K562 (cell line): ENCODE measurements at regions not wholly inside any gene's neighbourhood (a gene's known extent, or its start where the extent isn't known, plus 50 kb on each side); places are given as distances from the start of the nearest gene placed in this dataset.

ENCODE experiments used
- ATAC-seq: fragments of 200-7000 bp; cut with Tn5 transposase; 3 replicates; pipeline ENCODE4 v1.9.1; 2020; ENCODE audit warnings: moderate library complexity
- BruUV-seq: library from RNA; stranded (reverse); fragments of 400-500 nt; replicated peaks from 2 replicates; lab custom pipeline; 2021; lab: Mats Ljungman, UMichigan
- CTCF ChIA-PET: fragments of 300-600 bp; formaldehyde crosslinking; extraction: SDS; loops from one replicate; lab custom pipeline; 2021; ENCODE audit warnings: low intra/inter-chr PET ratio; lab: Yijun Ruan, JAX
- POLR2A ChIA-PET: fragments of 300-600, 350-650 bp; sonication (Branson Sonifier 250); formaldehyde crosslinking; extraction: SDS; loops from one replicate; lab custom pipeline; 2021; ENCODE audit warnings: antibody characterized with exemption, inconsistent platforms; lab: Yijun Ruan, JAX
- DNase-seq, 4 experiments: peaks; one replicate each; pipeline versions ENCODE4 v3.0.0 to v3.0.0-alpha.2; 2011 to 2018; ENCODE audit warnings: low spot score in 3 of 4, mixed read lengths in 3 of 4; ENCODE audit errors: extremely low read depth in 1 of 4
- FAIRE-seq: peaks from 2 replicates; lab custom pipeline; 2011; peaks lifted over from hg19 to GRCh38; lab: Jason Lieb, UNC
- H2AFZ ChIP-seq: 2 replicates; pipeline ENCODE4 v1.6.0; 2011; ENCODE audit warnings: low read depth, low read length, control low read depth, inconsistent platforms
- H3K27ac ChIP-seq: fragments of 200-600 bp; 3 replicates; pipeline ENCODE4 v1.8.0; 2011; ENCODE audit warnings: low read depth, mild to moderate bottlenecking, control low read depth, inconsistent platforms, low read length, moderate library complexity, mixed read lengths; ENCODE audit errors: extremely low read depth
- H3K27me3 ChIP-seq, 2 experiments: fragments of 300-600 bp in 1 of 2; 2 replicates in 1 of 2; 3 replicates in 1 of 2; pipeline versions ENCODE4 v1.6.0 to v1.8.0; 2011; ENCODE audit warnings: inconsistent platforms in 2 of 2, low read length in 2 of 2, mild to moderate bottlenecking in 1 of 2, mixed read lengths in 1 of 2, moderate library complexity in 1 of 2; ENCODE audit not compliant: control insufficient read depth in 2 of 2, insufficient read depth in 2 of 2
- H3K36me3 ChIP-seq: fragments of 300-600 bp; 3 replicates; pipeline ENCODE4 v1.8.0; 2011; ENCODE audit warnings: mild to moderate bottlenecking, low read length, inconsistent platforms; ENCODE audit not compliant: control insufficient read depth, insufficient read depth
- H3K4me1 ChIP-seq, 2 experiments: fragments of 200-600 bp in 1 of 2; replicated peaks in 1 of 2; 2 replicates in 1 of 2; 3 replicates in 1 of 2; pipeline versions ENCODE4 v1.5.1 to v1.8.0; 2011; ENCODE audit warnings: inconsistent platforms in 2 of 2, low read length in 2 of 2, mild to moderate bottlenecking in 1 of 2, mixed read lengths in 1 of 2, moderate library complexity in 1 of 2; ENCODE audit not compliant: control insufficient read depth in 2 of 2, insufficient read depth in 2 of 2
- H3K4me2 ChIP-seq: 2 replicates; pipeline ENCODE4 v1.6.1; 2011; ENCODE audit warnings: low read length, control low read depth, inconsistent platforms, mixed read lengths; ENCODE audit not compliant: insufficient read depth
- H3K4me3 ChIP-seq: fragments of 200-600 bp; sonication (generic), shearing (Covaris generic); 2 replicates; pipeline ENCODE4 v1.5.1; 2016; ENCODE audit warnings: control low read depth, inconsistent platforms
- H3K79me2 ChIP-seq: fragments of 200-600 bp; 3 replicates; pipeline ENCODE4 v1.8.0; 2011; ENCODE audit warnings: low read length, inconsistent platforms; ENCODE audit not compliant: control insufficient read depth, insufficient read depth
- H3K9ac ChIP-seq, 2 experiments: 2 replicates each; pipeline versions ENCODE4 v1.6.0 to v1.6.1; 2011; ENCODE audit warnings: low read depth in 2 of 2, low read length in 2 of 2, control low read depth in 1 of 2, inconsistent platforms in 1 of 2, mild to moderate bottlenecking in 1 of 2, mixed read lengths in 1 of 2; ENCODE audit not compliant: insufficient read depth in 1 of 2
- H3K9me1 ChIP-seq: one replicate; pipeline ENCODE4 v1.6.0; 2011; ENCODE audit warnings: inconsistent platforms, mild to moderate bottlenecking, low read length, moderate library complexity; ENCODE audit not compliant: control insufficient read depth, insufficient read depth
- H3K9me3 ChIP-seq: replicated peaks from 2 replicates; pipeline ENCODE4 v1.5.1; 2011; ENCODE audit warnings: low read depth, low read length, inconsistent platforms; ENCODE audit not compliant: control insufficient read depth, insufficient read depth
- H4K20me1 ChIP-seq: replicated peaks from 2 replicates; pipeline ENCODE4 v1.6.1; 2011; ENCODE audit warnings: low read length, inconsistent platforms, mixed read lengths; ENCODE audit not compliant: control insufficient read depth, insufficient read depth
- CSDE1 ChIP-seq, 2 experiments: fragments of 450-650 bp; IDR thresholded peaks; 2 replicates each; pipeline ENCODE4 v1.6.1; 2016; ENCODE audit warnings: mild to moderate bottlenecking in 1 of 2
- ESRRA ChIP-seq: fragments of 450-650 bp; IDR thresholded peaks from 2 replicates; pipeline ENCODE4 v1.6.1; 2014; ENCODE audit warnings: low read depth, mild to moderate bottlenecking, moderate library complexity, borderline replicate concordance
- GATA2 ChIP-seq: sonication (generic); formaldehyde crosslinking; IDR thresholded peaks from 2 replicates; pipeline ENCODE4 v1.4.0; 2020; ENCODE audit warnings: mild to moderate bottlenecking, missing genetic modification reagents
- HNRNPK ChIP-seq: fragments of 200-400 bp; formaldehyde crosslinking; IDR thresholded peaks from one replicate; pipeline ENCODE4 v1.6.1; 2018; ENCODE audit warnings: mild to moderate bottlenecking, low read depth, low read length; ENCODE audit not compliant: poor library complexity, severe bottlenecking
- KLF10 ChIP-seq: fragments of 250-450 bp; sonication (Bioruptor Pico); IDR thresholded peaks from 2 replicates; pipeline ENCODE4 v1.6.1; 2021; ENCODE audit warnings: matching md5 sums
- MEF2A ChIP-seq: IDR thresholded peaks from 2 replicates; pipeline ENCODE4 v1.6.1; 2011; ENCODE audit warnings: low read depth, mild to moderate bottlenecking, low read length, moderate library complexity; ENCODE audit not compliant: control insufficient read depth
- NBN ChIP-seq: fragments of 450-650 bp; IDR thresholded peaks from 2 replicates; pipeline ENCODE4 v1.6.1; 2016; ENCODE audit warnings: low read depth, mild to moderate bottlenecking
- PCBP2 ChIP-seq: fragments of 200-400 bp; formaldehyde crosslinking; IDR thresholded peaks from 2 replicates; pipeline ENCODE4 v1.6.1; 2018; ENCODE audit warnings: low read length, low read depth, mild to moderate bottlenecking, moderate library complexity; ENCODE audit not compliant: poor library complexity, severe bottlenecking
- PREB ChIP-seq: sonication (generic); formaldehyde crosslinking; IDR thresholded peaks from 2 replicates; pipeline ENCODE4 v1.8.1; 2023; ENCODE audit warnings: mild to moderate bottlenecking, missing genetic modification reagents
- RAD51 ChIP-seq: fragments of 450-650 bp; IDR thresholded peaks from 2 replicates; pipeline ENCODE4 v1.7.1; 2016; ENCODE audit warnings: low read depth, mild to moderate bottlenecking, borderline replicate concordance
- RFX7 ChIP-seq: fragments of 250-450 bp; sonication (Bioruptor Pico); IDR thresholded peaks from 2 replicates; pipeline ENCODE4 v1.5.1; 2021; ENCODE audit warnings: mild to moderate bottlenecking
- SETDB1 ChIP-seq: IDR thresholded peaks from one replicate; pipeline ENCODE4 v1.6.1; 2012; ENCODE audit warnings: low read length, control low read depth, inconsistent platforms
- TGIF2 ChIP-seq: sonication (generic); formaldehyde crosslinking; IDR thresholded peaks from 2 replicates; pipeline ENCODE4 v1.8.1; 2022; ENCODE audit warnings: mild to moderate bottlenecking, missing genetic modification reagents, moderate library complexity
- ZNF165 ChIP-seq: fragments of 250-450 bp; sonication (Bioruptor Pico); IDR thresholded peaks from 2 replicates; pipeline ENCODE4 v1.4.0; 2020; ENCODE audit warnings: borderline replicate concordance
- ZNF184 ChIP-seq: sonication (generic); formaldehyde crosslinking; IDR thresholded peaks from 2 replicates; pipeline ENCODE4 v1.5.0; 2020; ENCODE audit warnings: missing genetic modification reagents
- ZNF764 ChIP-seq: fragments of 250-450 bp; sonication (Bioruptor Pico); IDR thresholded peaks from 2 replicates; pipeline ENCODE4 v1.4.0; 2020; ENCODE audit warnings: low read depth, mild to moderate bottlenecking, moderate library complexity
- in situ Hi-C: fragments of 300-500 bp; cut with MboI; formaldehyde crosslinking; loops from 4 replicates; pipeline ENCODE4 v1.15.0; 2018; ENCODE audit warnings: inconsistent platforms, mixed read lengths
- intact Hi-C: fragments of 100-400 bp; cut with micrococcal nuclease; formaldehyde crosslinking; loops from 2 replicates; pipeline ENCODE4 v1.14.2; 2022
- TF ChIP-seq, protein P1 (sequence below): sonication (generic); formaldehyde crosslinking; IDR thresholded peaks from 2 replicates; pipeline ENCODE4 v1.8.1; 2023; ENCODE audit warnings: mild to moderate bottlenecking, missing genetic modification reagents, moderate library complexity

DNA sequence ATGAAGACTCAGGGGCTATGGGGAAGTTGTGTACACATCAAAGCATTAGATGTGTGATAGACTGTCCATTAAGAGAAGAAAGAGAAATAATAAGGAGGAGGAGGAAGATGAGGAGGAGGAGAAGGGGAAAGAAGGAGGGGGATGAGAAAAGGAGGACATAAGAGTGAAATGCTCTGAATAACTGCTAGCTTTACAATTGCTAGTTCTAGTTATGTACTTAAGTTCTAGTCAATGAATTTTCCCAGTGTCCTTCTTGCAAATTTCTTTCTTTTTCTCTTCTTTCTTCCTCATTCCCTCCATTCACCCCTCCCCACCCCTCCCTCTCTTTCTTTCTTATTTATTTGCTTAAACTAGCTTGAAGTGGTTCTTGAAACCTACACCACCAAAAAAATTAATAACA is 534.9 kb upstream of the GRAMD2B start:
- in situ Hi-C loops (no loop called here), intact Hi-C loops (no loop called here)
- ATAC-seq: no peak
- no peak for FAIRE-seq
- H3K4me2 ChIP-seq: no peak overlapping the region
- no peaks in the 10 kb centered on the region for H4K20me1 ChIP-seq
- ChIA-PET POLR2A (no interaction called here), CTCF (no interaction called here)
- no peak for TF ChIP-seq ZNF764 (CRISPR knock-in tag)
- no peak for TF ChIP-seq NBN
- TF ChIP-seq HNRNPK: peak; percentile 84
- peak; percentile 73 for TF ChIP-seq PCBP2
- no peaks in the 10 kb centered on the region for H3K4me1 ChIP-seq
- no peak overlapping the region for H3K27ac ChIP-seq
- no peaks in the 10 kb centered on the region for H3K79me2 ChIP-seq
- DNase-seq: no peak
- no peaks in the 10 kb centered on the region for H3K27me3 ChIP-seq
- no peaks in the 10 kb centered on the region for H3K9me3 ChIP-seq
- no peaks in the 10 kb centered on the region for H3K9me1 ChIP-seq
- no peak overlapping the region for H3K9ac ChIP-seq
- no peaks in the 10 kb centered on the region for H3K36me3 ChIP-seq
- H2AFZ ChIP-seq: no peak overlapping the region
- no TSS peak for BruUV-seq
- no peak overlapping the region for H3K4me3 ChIP-seq

DNA sequence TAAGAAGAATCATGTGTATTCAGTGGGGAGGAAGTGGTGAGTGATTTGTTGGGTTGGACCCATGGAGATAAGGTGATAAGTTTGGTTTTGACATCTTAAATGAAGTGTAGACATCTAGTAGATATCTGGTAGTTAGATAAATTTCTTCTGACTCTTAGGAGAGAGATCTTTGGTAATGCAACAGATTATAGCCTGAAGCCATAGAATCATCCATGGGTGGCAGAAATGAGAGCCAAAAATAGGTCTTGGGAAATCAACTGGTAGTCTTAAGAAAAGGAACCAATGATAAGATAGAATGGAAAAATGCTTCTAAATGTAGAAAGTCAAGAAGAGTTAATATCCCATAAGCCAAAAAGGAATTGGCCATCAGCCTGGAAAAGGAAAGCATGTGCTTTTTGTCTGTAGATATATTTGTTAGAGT is 532.7 kb upstream of the GRAMD2B start:
- Histone ChIP-seq H4K20me1 (no peaks in the 10 kb centered on the region), H3K27ac (no peak overlapping the region), H3K9me3 (no peaks in the 10 kb centered on the region), H3K9me1 (no peaks in the 10 kb centered on the region), H3K79me2 (no peaks in the 10 kb centered on the region), H3K4me1 (no peaks in the 10 kb centered on the region), H2AFZ (no peak overlapping the region), H3K27me3 (no peaks in the 10 kb centered on the region), H3K4me3 (no peak overlapping the region), H3K4me2 (no peak overlapping the region), H3K36me3 (no peaks in the 10 kb centered on the region), H3K9ac (no peak overlapping the region)
- CTCF ChIA-PET: no interaction called here
- in situ Hi-C loops (no loop called here), intact Hi-C loops (no loop called here)
- POLR2A ChIA-PET: no interaction called here
- no TSS peak for BruUV-seq
- ATAC-seq (no peak), FAIRE-seq (no peak), DNase-seq (no peak)
- TF ChIP-seq, protein P1, sequence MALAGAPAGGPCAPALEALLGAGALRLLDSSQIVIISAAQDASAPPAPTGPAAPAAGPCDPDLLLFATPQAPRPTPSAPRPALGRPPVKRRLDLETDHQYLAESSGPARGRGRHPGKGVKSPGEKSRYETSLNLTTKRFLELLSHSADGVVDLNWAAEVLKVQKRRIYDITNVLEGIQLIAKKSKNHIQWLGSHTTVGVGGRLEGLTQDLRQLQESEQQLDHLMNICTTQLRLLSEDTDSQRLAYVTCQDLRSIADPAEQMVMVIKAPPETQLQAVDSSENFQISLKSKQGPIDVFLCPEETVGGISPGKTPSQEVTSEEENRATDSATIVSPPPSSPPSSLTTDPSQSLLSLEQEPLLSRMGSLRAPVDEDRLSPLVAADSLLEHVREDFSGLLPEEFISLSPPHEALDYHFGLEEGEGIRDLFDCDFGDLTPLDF (CRISPR knock-in tag): no peak
- TF ChIP-seq CSDE1 (IDR thresholded peaks at IDR 0.05) (no peak), KLF10 (CRISPR knock-in tag) (no peak), ZNF184 (CRISPR knock-in tag) (no peak), ZNF165 (no peak), RAD51 (no peak), PREB (CRISPR knock-in tag) (no peak), GATA2 (CRISPR knock-in tag) (no peak), RFX7 (no peak), MEF2A (no peak), ESRRA (no peak), SETDB1 (no peak), TGIF2 (CRISPR knock-in tag) (no peak)
